Cardiac muscle cell (in vitro differentiated cells and primary cell): ENCODE measurements at regions not wholly inside any gene's neighbourhood (a gene's known extent, or its start where the extent isn't known, plus 50 kb on each side); places are given as distances from the start of the nearest gene placed in this dataset.

Source experiments
- DNase-seq, 2 donors: peaks; one replicate each; pipeline versions ENCODE4 v3.0.0 to v3.0.0-alpha.2; 2010 to 2017; ENCODE audit warnings: low read depth in 1 of 2, low spot score in 1 of 2
- H3K27ac ChIP-seq: fragments of 200-600 bp; sonication (generic); 2 replicates; pipeline ENCODE4 v1.5.1; 2016
- H3K27me3 ChIP-seq: fragments of 200-600 bp; sonication (generic); 2 replicates; pipeline ENCODE4 v1.6.0; 2016; ENCODE audit warnings: control low read depth
- H3K36me3 ChIP-seq: fragments of 200-600 bp; sonication (generic); 2 replicates; pipeline ENCODE4 v1.5.1; 2016; ENCODE audit warnings: control low read depth
- H3K4me1 ChIP-seq: fragments of 200-600 bp; sonication (generic); 2 replicates; pipeline ENCODE4 v1.8.1; 2017; ENCODE audit warnings: low read depth, mild to moderate bottlenecking, mixed run types
- H3K4me3 ChIP-seq: fragments of 200-600 bp; sonication (generic); 2 replicates; pipeline ENCODE4 v1.5.1; 2016; ENCODE audit warnings: mild to moderate bottlenecking
- H3K9me3 ChIP-seq: fragments of 200-600 bp; sonication (generic); 2 replicates; pipeline ENCODE4 v1.5.1; 2017; ENCODE audit warnings: low read depth, mild to moderate bottlenecking, control low read depth
- CTCF ChIP-seq: IDR thresholded peaks from 2 replicates; pipeline ENCODE4 v1.5.1; 2012; ENCODE audit warnings: low read depth, mild to moderate bottlenecking, low read length

DNA sequence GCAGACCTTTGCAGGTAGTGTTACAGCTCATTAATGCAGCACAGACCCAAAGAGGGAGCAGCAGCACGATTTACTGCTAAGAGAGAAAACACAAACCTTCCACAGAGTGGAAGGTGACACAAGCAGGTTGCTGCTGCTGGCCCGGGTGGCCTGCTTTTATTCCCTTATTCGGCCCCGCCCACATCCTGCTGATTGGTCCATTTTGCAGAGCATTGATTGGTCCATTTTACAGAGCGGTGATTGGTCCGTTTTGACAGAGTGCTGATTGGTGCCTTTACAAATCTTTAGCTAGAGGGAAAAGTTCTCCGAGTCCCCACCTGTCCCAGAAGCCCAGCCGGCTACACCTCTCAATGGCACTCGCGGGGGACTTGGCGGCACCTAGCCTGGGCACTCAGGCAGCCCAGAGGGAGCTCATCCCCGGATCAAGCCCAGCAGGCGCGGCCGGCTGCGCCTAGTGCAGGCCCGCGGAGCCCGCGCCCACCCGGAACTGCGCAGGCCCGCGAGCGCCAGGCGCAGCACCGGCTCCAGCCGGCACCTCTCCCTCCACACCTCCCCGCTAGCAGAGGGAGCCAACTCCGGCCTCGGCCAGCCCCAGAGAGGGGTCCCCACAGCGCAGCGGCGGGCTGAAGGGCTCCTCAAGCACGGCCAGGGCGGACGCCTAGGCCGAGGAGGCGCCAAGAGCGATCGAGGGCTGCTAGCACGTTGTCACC, 825.6 kb upstream of the HS6ST1 start:
- TF ChIP-seq CTCF: no peak
- no peaks in the 10 kb centered on the region for H3K27me3 ChIP-seq
- DNase-seq: no peak
- H3K9me3 ChIP-seq: no peaks in the 10 kb centered on the region
- H3K4me1 ChIP-seq: no peaks in the 10 kb centered on the region
- H3K4me3 ChIP-seq: no peak overlapping the region
- no peaks in the 10 kb centered on the region for H3K36me3 ChIP-seq
- H3K27ac ChIP-seq: no peak overlapping the region

DNA sequence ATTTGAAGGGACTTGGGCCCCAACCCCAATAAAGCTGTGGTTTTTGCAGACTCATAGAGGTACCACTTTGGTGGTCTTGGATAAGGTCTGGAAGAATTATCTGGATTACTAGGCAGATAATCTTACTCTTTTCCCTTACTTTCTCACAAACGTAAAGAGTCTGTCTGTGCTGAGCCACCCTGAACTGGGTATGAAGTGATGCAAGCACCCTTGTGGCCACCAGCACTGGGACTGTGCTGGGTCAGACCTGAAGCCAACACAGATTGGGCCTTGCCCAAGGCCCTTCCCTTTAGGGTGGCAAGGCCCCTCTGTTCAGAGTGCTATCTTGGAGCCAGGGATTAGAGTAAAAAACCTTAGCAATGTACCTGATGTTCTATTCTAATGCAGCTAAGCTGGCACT, 827.0 kb upstream of the RAB6C start:
- H3K36me3 ChIP-seq: no peaks in the 10 kb centered on the region
- no peak overlapping the region for H3K4me3 ChIP-seq
- DNase-seq: no peak
- no peaks in the 10 kb centered on the region for H3K9me3 ChIP-seq
- TF ChIP-seq CTCF: no peak
- no peaks in the 10 kb centered on the region for H3K4me1 ChIP-seq
- no peaks in the 10 kb centered on the region for H3K27me3 ChIP-seq
- H3K27ac ChIP-seq: no peak overlapping the region

GRCh38 chr2:129160879-129161278, 818.6 kb upstream of the RAB6C start:
- no peak for TF ChIP-seq CTCF
- no peaks in the 10 kb centered on the region for H3K27me3 ChIP-seq
- H3K27ac ChIP-seq: no peak overlapping the region
- H3K9me3 ChIP-seq: no peaks in the 10 kb centered on the region
- no peak for DNase-seq
- no peaks in the 10 kb centered on the region for H3K36me3 ChIP-seq
- H3K4me1 ChIP-seq: peaks cover 3% of the 10 kb centered on the region
- H3K4me3 ChIP-seq: no peak overlapping the region

DNA sequence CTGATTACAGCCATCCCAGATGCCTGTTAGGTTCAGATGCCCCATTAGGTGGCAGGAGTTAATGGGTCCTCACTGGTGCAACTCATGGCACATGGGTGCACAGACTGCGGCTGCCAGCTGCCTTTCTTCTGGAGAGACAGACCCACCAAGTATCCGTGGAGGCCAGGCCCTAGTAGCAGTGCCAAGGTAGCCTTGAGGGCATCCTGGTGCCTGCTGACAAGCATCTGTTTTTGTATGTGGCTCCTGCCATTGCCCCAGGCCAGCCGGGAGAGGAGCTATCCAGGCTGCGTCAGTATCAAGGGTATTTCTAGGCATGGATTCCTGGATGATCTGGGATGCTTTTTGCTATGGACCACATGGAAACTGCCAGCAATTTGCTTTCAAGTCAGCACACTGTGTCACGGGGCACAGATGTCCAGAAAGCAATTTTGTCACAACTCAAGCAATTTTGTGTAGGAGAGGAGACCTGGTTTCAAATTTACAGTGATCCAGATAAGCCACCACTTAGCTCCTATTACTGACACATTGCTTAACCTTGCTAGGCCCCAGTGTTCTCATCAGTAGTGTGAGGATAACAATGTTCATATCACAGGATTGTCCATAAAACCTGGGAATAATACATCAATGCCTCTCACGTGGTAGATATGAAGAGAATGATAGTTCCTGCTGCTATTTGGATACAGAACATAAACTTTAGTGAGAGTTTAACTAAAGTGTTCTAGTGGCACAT, 815.1 kb upstream of the RAB6C start:
- Histone ChIP-seq H3K4me1 (no peaks in the 10 kb centered on the region), H3K27me3 (no peaks in the 10 kb centered on the region), H3K9me3 (no peaks in the 10 kb centered on the region), H3K27ac (no peak overlapping the region), H3K36me3 (no peaks in the 10 kb centered on the region), H3K4me3 (no peak overlapping the region)
- DNase-seq: no peak
- no peak for TF ChIP-seq CTCF

DNA sequence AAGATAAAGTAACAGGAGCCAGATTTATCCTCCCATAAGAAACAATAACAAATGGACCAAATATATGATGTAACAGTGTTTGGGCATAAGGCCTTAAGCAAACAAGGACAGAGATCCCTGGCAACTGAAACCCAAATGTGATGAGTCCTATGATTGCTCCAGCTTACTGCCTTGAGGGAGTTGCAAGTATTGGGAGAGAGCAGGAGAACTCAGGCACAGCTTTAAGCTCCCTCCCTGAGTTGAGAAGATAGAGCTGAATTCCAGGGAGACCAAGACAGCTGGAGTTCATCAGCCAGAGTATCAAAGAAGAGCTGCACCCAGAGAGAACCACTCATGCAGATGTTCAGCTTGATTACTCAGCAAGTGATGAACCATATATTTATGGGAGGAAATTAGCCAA, 814.5 kb upstream of the RAB6C start:
- no peaks in the 10 kb centered on the region for H3K36me3 ChIP-seq
- TF ChIP-seq CTCF: no peak
- no peak overlapping the region for H3K4me3 ChIP-seq
- H3K4me1 ChIP-seq: no peaks in the 10 kb centered on the region
- H3K27ac ChIP-seq: no peak overlapping the region
- no peaks in the 10 kb centered on the region for H3K9me3 ChIP-seq
- DNase-seq: peak in 1 of 2 donors; percentile 48
- H3K27me3 ChIP-seq: no peaks in the 10 kb centered on the region
